HG03060 (cell line): ENCODE measurements at regions not wholly inside any gene's neighbourhood (a gene's known extent, or its start where the extent isn't known, plus 50 kb on each side); places are given as distances from the start of the nearest gene placed in this dataset.

Experiments used
- ATAC-seq: cut with Tn5 transposase; IDR thresholded peaks from one replicate; pipeline ENCODE4 v1.9.1; 2021; ENCODE audit warnings: low read depth, moderate number of reproducible peaks; ENCODE audit not compliant: unreplicated experiment

DNA sequence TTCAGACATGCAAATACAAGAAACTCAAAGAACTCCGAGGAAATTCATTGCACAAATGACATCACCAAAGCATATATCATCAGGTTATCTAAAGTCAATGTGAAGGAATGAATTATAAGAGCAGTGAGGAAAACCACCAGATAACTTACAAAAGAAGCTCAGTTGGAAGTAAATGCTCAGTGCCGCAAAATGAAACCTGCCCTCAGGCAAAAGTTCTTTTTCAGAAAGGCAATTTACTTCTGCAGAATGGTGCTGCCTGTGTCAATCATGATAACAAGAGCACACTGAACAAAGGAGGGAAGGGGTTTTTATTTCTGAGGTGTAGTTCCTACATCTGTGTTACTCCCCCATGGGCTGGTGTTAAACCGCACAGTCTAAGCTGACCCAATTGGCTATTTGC is 550.6 kb upstream of the SEMA3D start:
- no peak for ATAC-seq

DNA sequence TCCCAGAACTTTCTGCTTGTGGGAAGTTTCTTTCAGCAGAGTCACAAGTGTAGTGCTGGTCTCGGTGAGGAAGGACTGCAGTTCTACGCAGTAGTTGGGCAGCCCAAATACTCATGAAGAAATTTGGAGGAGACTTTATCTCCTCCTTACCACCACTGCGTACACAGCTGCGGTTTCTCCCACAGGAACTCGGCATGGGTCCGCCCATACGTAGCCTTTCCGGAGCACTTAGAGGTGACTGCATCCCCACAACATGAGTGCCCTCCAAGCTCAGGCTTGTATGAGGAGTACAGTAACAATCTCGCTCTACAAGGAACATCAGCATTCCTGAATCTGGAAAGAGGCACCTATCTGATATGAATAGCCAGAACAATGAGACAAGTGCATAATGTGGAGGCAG is 549.2 kb upstream of the SEMA3D start:
- no peak for ATAC-seq

DNA sequence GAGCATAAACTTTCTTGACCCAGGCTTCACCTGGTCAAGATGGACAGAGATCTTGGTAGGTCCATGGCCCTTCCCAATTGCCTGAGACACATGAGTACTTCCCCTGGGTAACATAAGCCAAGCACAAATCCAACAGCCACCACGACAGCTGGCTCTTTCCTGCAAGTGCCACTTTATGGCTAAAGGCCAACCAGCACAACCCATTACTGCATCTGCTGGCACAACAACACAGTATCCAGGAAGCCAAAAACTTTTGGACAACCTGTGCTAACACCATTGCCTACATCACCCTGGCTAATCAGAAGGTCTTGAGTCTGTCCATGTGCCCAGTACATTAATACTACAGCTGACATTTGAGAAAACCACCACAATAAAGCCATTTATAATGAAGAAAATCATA is 548.0 kb upstream of the SEMA3D start:
- no peak for ATAC-seq

DNA sequence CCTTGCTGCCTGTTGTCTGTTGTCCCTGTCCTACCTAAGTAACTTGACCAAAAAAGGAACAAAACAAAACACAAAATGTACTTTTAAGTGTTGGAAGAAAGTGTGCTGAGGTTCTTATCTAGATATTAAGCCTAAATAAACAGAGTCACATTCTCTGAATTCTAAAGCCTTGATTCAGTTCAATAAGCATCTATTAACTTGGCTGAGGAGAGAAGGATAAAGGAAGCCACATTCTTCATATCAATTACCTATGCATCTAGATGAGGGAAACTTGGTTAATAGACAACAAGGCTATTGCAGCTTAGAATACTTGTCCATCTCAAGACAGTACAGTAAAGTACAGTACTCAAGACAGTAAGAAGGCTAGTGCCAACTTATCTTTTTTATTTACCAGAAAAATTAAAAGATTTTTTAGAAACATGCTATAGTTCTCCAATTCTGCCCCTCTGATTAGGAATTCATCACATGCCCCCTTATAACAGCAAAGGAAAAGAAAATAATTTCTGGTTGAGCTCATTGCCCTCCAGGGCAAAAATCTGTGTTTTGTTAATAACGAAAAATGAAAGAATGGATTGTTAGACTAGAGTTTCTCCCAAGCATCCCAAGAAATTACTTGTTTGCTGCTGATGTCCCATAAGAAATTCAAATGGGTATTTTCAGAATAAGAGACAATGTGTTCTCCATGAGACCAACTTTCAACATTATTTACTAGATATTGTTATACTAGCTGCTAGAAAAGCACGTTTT is 546.5 kb upstream of the SEMA3D start:
- ATAC-seq = no peak

DNA sequence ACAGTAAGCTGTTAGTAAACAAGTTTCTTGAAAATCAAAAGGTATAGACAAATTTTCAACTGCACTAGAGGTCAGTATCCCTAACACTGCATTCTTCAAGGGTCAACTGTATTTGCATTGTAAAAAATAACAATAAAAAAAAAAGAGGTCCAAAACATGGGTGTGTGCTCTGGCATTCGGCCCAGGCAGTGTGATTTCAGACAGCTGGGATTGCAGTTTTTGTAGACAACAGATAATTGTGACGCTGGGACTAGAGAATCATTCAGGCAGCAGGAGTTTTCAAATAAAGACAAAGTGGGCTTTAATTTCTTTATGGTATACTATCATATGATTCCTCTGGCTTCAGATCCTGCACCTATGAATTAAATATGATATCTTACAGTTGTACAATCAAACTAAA is 543.2 kb upstream of the SEMA3D start:
- ATAC-seq = no peak

DNA sequence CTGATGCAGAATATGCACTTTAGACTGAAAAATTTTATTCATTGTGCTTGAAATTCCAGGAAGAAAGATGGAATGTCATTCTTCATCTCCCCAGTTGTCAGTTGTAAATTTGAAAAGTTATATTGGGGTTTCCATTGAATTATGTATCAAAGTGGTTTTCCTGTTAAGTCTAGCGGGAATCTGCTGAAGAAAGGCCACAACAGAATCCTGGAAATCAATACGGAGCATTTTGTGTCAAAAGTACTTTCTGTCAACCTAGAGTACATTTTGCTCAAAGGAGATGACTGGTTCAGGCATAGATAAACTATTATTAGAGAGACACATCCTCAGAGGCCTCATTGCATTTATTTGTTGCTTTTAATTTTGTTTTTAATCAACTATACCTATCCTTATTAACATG is 538.2 kb upstream of the SEMA3D start:
- no peak for ATAC-seq

DNA sequence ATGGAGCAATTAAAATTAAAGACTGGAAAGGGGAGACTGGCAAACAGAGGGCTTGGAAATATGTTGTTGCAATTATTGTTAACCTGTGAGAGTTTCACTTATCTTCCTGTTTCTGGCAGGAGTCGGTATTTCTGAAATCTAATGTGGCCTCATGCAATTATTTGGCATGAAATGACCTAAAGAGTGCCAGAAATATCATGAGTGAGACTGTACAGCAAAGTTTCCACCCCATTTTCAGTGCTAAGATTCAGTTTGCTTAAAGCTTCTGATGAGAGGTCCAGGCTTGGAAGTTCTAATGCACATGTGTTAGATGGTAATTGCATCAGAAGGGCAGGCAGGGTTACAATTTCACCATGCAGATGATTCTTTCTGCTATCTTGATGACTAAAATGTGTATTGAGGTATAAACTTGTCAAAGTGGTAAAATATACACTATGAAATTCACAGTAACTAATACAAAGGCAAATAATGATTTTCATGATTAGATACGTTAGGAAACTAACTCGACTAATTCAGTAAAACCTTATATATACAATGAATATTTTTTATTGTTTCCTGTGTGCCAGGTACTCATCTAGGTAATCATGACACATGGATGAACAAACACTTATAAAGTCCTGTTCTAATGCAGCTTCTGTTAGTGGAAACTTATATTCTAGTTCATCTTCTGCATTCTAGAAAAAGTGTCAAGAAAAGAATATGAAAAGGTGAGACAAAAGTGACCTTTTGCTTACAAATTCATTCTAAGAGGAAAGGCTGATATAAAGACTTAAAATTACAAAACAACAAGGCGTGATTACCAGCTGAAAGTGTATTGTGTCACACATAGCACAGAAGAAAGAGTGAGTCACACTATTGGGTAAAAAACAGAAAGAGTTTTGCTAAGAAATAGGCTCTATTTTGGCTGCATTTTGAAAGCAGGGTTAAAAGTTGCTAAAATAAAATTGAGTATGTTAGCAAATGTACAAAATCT is 533.4 kb upstream of the SEMA3D start:
- ATAC-seq = no peak

DNA sequence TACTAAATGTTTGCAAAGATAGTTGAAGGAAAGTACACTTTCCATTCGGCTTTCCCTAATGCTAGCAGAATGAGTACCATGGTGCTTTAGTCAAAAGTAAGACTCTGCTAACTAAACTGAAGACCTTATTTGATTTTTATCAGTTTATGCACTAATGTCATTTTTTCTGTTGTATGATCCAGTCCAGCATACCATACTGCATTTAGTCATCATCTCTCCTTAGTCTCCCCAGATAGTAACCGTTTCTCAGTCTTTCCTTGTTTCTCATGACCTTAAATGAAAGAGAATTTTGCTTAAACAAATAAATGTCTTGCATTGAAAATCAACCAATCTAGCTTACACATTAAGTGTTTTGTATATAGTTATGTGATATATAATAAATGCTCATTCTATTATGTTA is 529.5 kb upstream of the SEMA3D start:
- ATAC-seq = no peak

DNA sequence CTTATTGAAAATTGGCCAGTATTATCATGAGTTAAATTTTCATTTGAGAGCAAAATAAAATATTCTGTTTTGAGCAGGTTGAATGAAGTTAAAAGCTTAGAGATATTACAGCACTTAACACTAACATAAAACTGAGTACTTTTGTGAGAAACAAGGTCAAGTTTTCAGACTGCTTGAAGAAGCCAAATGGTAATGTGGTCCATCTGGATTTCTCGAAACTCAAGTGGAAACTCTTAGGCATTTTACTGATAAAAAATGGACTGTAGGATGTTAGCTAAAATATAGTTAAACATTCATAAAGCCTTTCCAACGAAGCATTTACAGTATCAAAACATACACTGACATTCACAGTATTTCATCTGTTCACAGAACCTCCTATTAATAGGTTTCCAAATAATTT is 528.1 kb upstream of the SEMA3D start:
- ATAC-seq = no peak

DNA sequence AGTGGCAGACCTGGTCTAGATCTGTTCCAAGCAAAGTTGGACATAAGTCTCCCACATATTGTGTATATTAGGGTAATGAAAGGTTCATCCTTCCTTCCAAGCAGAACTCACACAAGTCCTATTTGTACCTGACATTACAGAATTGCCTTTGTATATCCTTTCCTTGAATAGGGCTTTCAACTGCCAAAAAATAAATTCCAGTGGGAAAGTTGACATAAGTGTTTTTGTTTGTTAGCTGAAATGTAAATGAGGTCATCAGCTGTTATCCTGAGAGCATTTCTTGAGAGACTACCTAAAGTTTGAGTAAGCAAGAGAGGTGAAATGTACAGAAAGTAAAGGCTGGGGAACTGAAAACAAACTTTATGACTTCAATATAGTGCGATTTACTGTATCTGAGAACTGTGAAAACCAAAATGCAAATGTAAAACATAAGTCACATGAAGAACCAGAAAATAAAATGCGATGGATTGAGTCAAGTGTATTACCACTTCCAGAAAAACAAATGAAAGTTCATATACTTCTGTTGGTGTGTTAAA is 527.3 kb upstream of the SEMA3D start:
- ATAC-seq = no peak

DNA sequence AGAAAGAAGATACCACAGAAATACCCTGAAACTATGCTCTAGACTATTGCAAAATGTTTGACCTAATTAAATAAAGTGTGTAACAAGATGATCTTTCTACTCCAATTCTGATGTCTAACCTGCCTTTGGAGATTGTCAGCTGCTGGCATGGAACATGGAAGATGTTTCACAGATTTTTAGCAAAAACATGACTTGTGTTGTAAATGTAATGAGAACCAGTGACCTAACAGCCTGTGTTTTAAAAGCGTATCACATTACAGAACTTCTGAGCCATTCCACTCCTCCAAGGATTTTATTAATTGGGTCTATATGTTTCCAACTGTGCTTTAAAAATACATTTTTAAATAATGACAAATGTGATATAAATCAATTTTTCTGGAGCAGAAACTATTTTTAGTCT is 526.3 kb upstream of the SEMA3D start:
- ATAC-seq = no peak

DNA sequence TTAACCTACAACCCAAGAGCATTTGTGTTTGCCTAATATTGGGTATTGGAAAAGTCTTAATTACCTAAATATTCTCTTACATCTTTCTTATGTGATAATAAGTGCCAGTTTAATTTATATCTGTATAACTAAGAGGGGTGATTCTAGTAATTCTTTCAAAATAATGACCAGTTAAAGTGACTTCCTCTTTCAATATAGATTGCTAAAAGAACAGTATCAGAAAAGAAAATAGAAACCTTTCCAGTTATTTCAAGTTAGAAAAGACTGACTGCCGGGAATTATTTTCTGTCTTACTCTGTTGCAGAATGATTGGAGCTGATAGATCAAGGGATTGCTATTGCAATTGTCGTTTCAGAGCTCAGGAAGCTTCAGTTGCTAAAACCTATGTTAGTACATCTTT is 525.0 kb upstream of the SEMA3D start:
- ATAC-seq = no peak

DNA sequence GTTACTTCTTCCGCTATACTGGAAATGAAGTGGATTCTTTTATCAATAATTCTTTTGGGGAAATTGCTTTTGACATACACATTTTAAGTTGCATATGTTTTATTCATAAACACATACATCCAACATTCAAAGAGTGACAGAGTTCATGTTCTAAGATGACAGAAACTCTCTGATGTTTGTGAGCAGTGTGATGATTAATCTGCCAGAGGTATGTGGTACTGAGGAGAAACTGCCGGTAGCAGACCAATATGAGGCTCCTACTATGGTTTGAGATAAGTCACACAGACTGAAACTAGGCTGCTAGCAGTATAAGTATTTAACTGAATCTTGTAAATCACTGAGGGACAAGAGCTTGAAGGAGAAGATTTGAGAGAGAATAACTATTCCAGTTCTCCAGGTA is 524.1 kb upstream of the SEMA3D start:
- no peak for ATAC-seq

DNA sequence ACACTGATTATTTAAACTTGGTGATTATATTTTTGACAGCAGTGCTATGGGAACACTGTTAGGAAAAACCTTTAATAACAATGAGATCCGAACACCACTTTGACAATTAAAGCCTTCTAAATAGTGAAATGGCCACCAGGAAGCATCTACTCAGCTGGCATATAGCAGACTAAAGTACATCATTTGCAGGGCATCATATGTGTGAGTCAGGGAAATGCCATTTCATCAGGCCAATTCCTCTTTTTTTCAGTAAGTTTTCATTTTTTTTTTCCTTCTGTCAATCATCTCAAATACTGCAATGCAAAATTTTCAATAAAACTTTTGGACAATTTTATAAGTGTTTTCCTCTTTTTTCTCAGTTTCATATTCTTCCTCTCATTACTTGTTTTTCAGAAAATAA is 521.4 kb upstream of the SEMA3D start:
- no peak for ATAC-seq

DNA sequence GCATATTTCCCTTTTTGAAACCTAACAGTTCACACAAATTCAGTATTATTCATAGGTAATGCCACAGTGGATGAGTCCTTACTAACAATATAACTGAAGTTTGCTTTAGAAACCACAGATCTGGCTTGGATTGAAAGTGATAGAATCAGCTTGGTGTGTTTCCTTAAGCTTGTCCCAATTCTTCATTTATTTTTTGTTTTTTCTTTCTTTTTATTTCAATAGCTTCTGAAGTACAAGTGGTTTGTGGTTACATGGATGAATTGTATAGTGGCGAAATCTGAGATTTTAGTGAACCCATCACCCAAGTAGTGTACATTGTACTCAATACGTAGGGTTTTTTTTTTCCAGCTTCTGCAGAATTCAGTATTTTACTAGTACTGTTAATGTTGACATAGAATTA is 518.2 kb upstream of the SEMA3D start:
- no peak for ATAC-seq

DNA sequence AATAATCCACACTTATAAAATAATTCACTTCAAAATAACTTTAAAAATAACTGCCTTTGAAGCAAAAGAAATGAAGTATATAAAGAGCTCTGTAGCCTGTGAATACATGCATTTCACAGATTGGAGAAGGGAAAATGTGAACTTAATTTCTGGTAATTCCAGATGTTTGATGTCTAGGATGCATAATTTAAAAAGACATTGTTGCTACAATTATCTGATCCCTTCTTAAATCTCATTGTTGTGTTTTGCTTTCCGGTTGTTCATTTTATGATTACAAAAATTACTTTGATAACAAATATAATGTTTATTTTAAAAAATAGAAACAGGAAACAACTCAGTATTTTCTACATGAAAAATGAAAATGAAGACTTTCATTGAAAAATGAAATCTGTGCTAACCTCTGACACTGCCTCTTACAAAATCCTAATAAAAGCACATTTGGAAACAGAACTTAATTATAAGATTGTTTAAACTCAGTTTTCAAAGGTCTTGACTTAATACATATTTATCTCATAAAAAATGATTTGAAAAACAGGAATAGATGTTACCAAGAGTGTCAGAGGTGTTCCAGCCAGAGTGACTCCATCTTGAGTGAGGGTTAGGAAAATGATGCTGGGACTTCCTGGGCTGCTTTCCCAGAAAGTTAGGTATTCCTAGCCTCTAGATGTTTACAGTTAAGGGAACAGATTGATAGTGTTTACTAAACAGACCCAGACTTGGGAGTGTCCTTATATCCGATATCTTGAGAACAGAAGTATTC is 516.6 kb upstream of the SEMA3D start:
- ATAC-seq = no peak

DNA sequence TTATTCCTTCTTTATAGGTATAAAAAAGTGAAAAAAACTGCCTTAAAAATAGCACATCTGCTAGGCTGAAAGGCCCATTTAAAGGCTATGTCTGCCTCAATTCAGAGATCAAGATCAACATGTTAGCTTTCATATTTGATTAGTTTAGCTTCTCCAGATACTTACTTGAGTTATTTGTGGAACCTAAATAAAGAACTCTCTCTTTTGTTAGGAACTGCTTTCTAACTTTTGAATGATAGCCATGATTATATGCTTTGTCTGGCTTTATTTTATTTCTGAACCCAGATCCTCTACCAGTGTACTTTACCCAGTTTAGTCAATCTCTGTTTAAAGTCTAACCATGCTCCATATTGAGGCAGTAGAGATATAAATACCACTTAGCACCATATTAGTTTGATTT is 515.5 kb upstream of the SEMA3D start:
- ATAC-seq = no peak

DNA sequence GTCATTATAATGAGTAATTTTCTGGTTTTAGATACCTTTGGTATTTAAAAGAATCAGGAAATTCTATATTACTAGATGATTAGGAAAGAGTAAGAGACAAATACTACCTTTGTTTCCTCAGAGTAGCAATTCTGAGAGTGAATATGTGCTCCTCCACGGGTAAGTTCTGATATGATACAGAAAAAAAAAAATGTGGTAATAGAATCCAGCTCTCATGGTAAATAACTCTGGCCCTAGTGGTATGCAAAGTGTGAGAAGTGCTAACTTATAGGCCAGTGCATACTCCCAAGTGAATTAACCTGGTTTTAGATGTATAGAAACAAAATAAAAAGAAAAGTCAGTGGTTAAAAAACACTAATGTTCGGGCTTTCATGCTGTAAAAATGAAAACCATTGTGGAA is 512.6 kb upstream of the SEMA3D start:
- no peak for ATAC-seq

DNA sequence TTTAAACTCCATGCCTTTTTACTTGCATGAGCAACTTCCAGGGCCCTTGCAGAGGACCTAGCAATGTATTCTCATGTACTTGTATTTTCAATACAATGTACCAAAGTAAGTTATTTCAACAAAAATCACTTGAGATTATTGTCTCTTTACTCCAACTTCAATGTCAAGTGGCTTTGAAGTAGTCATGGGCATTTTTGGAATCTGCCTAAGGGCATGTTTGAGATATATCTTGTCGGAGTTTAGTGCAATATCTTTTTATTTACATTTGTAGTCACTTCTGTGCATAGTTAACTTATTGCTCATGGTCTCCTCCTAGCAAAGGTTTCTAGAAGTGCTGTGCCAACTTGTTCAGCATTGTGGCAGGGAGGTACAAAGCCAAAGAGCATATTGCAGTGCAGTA is 508.7 kb upstream of the SEMA3D start:
- ATAC-seq = no peak

DNA sequence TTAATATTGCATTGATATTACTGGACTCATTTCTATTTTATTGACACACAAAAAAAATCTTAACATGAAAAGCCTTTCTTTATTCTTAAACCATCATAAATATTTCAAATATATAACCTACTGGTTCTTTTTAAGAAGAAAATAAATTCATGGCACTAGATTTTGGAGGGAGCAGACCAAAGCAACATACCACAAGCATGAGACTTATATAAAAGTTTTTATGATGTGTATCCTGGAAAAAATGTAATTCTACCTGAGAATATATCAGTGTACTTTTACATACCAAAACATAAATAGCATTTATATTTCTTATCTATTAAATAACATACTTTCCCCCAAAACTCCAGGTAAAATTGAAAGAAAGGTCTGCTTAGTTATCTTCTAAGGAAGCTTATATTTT is 508.2 kb upstream of the SEMA3D start:
- no peak for ATAC-seq

DNA sequence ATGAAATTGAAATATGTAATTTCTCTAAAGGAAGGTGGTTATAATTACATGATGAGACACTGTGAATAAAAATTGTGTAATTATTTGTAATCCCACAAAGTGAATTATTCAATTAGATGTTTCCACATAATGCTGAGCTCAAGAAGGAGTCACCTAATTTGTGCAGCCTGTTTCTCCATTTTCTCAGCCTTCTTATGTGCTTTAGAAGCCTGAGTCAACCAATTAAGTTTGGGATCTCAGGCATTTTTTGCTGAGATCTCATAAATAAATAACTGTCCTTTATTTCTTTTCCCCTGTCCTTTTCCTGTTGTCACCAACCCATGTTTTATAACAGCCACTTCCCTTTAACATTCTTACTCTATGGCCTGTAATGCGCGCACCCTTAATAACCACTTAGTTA is 506.5 kb upstream of the SEMA3D start:
- ATAC-seq = no peak
